HFFc6 (cell line): ENCODE measurements at regions not wholly inside any gene's neighbourhood (a gene's known extent, or its start where the extent isn't known, plus 50 kb on each side); places are given as distances from the start of the nearest gene placed in this dataset.
"Not testable (repeated sequence)": the region's sequence is repeated elsewhere in the genome, so short reads cannot be mapped to it uniquely, and the experiment has no call there.

ENCODE experiments used
- DNase-seq: peaks from one replicate; pipeline ENCODE4 v3.0.0-alpha.2; 2018
- H3K27ac Mint-ChIP-seq: 2 replicates; pipeline ENCODE4 v1.8.0; 2020; ENCODE audit warnings: mild to moderate bottlenecking, mixed read lengths
- H3K27me3 Mint-ChIP-seq: 2 replicates; pipeline ENCODE4 v1.8.0; 2021; ENCODE audit warnings: mild to moderate bottlenecking, moderate library complexity, mixed read lengths; ENCODE audit not compliant: insufficient read depth
- H3K36me3 Mint-ChIP-seq: 2 replicates; pipeline ENCODE4 v1.8.0; 2021; ENCODE audit warnings: low read depth, mixed read lengths
- H3K4me1 Mint-ChIP-seq: 2 replicates; pipeline ENCODE4 v1.8.0; 2020; ENCODE audit warnings: low read depth, mixed read lengths
- H3K4me3 Mint-ChIP-seq: 2 replicates; pipeline ENCODE4 v1.8.0; 2020; ENCODE audit warnings: mild to moderate bottlenecking, moderate library complexity, mixed read lengths
- H3K9me3 Mint-ChIP-seq: 2 replicates; pipeline ENCODE4 v1.8.0; 2020; ENCODE audit warnings: mild to moderate bottlenecking, mixed read lengths
- TF ChIP-seq, protein P1 (sequence below): fragments of 200-600 bp; sonication (generic); IDR thresholded peaks from 2 replicates; pipeline ENCODE4 v1.5.0; 2021; ENCODE audit warnings: antibody characterized with exemption, mild to moderate bottlenecking

DNA sequence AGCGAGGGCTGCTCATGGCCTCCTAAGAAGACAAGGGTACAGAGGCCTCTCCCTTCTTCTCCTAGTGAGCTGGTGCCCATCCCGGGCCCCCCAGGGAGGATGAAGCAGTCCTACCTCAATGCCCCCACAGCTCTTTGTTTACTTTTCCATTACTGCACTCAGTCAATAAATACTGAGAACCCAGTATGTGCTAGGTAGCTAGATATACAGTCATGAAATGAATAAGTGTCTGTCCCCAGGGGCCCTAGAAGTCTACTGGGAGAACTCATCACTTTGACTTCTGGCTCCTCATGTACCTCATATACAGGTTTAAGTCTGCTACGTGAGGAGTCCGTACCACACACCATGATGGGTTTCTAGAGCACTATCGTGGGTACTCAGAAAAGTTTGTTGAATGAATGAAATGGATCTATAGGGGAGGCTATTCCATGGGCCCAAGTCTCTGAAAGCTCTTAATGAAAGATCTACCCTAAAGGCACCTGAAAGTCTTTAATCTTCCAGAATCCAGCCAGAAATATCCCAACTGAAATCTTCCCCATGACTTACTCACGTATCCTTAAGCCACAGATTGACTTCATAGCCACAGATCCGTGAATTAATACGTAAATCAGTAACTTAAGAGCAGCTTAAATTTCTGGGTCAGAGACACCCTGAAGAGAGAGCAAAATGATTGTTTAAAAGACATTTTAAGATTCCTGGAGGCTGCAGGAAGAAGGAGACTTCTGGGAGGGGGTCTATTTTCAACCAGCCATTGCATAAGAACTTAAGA is 51.6 kb upstream of the POMP start:
- TF ChIP-seq, protein P1, sequence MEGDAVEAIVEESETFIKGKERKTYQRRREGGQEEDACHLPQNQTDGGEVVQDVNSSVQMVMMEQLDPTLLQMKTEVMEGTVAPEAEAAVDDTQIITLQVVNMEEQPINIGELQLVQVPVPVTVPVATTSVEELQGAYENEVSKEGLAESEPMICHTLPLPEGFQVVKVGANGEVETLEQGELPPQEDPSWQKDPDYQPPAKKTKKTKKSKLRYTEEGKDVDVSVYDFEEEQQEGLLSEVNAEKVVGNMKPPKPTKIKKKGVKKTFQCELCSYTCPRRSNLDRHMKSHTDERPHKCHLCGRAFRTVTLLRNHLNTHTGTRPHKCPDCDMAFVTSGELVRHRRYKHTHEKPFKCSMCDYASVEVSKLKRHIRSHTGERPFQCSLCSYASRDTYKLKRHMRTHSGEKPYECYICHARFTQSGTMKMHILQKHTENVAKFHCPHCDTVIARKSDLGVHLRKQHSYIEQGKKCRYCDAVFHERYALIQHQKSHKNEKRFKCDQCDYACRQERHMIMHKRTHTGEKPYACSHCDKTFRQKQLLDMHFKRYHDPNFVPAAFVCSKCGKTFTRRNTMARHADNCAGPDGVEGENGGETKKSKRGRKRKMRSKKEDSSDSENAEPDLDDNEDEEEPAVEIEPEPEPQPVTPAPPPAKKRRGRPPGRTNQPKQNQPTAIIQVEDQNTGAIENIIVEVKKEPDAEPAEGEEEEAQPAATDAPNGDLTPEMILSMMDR, result no peak
- H3K27me3 Mint-ChIP-seq, result no peaks in the 10 kb centered on the region
- peaks cover 56% of the 10 kb centered on the region for H3K4me1 Mint-ChIP-seq
- H3K36me3 Mint-ChIP-seq, result peaks cover 10% of the 10 kb centered on the region; the same call in 1 of the 2 replicates
- no peaks in the 10 kb centered on the region for H3K9me3 Mint-ChIP-seq
- DNase-seq, result no peak
- no peak overlapping the region for H3K4me3 Mint-ChIP-seq
- no peak overlapping the region for H3K27ac Mint-ChIP-seq

DNA sequence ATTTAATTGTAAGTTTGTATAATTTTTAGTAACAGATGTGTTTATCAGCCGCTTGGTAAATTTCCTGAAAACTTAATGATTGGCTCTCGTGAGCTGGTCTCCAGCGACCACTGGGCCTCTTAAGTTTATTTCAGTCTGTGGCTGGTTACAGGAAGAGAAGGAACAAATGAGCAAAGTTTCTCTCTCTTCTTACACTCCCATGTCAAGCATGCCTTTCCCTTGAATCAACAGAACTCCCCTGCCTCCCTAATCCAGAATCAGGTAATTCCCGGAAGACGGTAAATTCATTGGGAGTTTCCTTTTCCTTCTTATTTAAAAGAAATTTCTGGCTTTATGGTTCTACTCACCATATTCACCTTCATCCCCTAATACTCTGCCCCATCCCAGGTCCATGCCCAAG is 52.5 kb upstream of the POMP start:
- Mint-ChIP-seq H3K4me3 (no peak overlapping the region), H3K4me1 (peaks cover 49% of the 10 kb centered on the region), H3K36me3 (peaks cover 3% of the 10 kb centered on the region; the same call in 1 of the 2 replicates), H3K27me3 (no peaks in the 10 kb centered on the region; the same call in 1 of the 2 replicates), H3K9me3 (no peaks in the 10 kb centered on the region), H3K27ac (no peak overlapping the region)
- DNase-seq, result no peak
- TF ChIP-seq, protein P1, result no peak

DNA sequence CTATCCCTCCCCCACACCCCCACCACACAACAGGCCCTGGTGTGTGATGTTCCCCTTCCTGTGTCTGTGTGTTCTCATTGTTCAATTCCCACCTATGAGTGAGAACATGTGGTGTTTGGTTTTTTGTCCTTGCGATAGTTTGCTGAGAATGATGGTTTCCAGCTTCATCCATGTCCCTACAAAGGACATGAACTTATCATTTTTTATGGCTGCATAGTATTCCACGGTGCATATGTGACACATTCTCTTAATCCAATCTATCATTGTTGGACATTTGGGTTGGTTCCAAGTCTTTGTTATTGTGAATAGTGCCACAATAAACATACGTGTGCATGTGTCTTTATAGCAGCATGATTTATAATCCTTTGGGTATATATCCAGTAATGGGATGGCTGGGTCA is 53.8 kb upstream of the POMP start:
- H3K4me1 Mint-ChIP-seq, result peaks cover 36% of the 10 kb centered on the region
- not testable (repeated sequence) for DNase-seq, H3K9me3 Mint-ChIP-seq

DNA sequence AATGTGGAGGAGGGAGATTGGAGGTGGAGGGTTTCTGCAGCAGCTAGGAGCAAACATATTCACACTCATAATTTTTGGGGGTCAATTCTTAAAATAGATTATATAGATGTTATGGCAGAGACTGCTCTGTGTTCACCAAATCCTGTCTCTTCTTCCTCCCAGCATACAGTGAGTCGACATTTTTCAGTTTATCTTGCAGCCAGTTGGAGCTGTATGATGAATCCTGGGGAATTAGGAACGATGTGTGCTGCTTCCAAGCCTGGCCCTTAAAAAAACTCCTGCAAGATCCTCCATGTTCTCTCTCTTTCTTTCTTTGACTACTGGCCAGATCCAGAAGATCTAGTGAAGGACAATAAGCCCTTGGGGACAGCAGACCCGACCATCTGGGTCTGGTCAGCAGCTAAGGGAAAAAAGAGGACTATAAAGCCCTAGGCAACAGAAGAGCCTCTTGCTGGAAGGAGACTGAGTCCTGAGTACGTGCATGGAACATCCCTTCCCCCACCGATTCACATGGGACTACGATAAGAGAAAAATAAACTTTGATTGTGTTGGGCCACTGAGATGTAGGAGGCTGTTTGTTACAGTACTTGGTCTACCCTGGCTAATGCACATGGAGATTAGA is 55.8 kb upstream of the POMP start:
- no peaks in the 10 kb centered on the region for H3K36me3 Mint-ChIP-seq
- H3K27me3 Mint-ChIP-seq, result no peaks in the 10 kb centered on the region; the same call in 1 of the 2 replicates
- H3K4me1 Mint-ChIP-seq, result peaks cover 25% of the 10 kb centered on the region
- H3K4me3 Mint-ChIP-seq, result peak overlapping the region; percentile 3; the same call in 1 of the 2 replicates
- TF ChIP-seq, protein P1, result no peak
- no peak for DNase-seq
- no peaks in the 10 kb centered on the region for H3K9me3 Mint-ChIP-seq
- H3K27ac Mint-ChIP-seq, result peak overlapping the region; percentile 57

More for the DNA sequence above, 53.8 kb upstream of the POMP start:
- not testable (repeated sequence) for H3K36me3 Mint-ChIP-seq, H3K27ac Mint-ChIP-seq, H3K4me3 Mint-ChIP-seq, H3K27me3 Mint-ChIP-seq

DNA sequence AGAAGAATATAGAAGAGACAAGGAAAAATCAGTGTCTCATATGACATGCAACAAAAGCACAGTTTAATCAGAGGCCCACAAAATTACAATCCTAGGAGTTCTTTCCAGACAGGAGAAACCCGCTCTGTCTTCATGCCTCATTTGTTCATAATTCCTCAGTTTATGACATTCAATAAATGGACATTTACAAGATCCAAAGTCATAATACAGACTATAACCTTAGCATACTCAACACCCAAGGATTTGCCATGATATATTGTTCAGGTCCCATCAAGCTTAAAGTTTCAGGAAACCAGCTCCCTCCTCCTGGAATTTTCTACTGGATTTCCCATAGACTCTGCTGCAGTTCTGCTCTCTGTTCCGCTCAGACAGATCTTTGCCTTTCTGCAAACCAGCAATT is 56.4 kb upstream of the POMP start:
- no peaks in the 10 kb centered on the region for H3K9me3 Mint-ChIP-seq
- no peaks in the 10 kb centered on the region for H3K36me3 Mint-ChIP-seq
- no peak for DNase-seq
- H3K27ac Mint-ChIP-seq, result no peak overlapping the region
- no peak overlapping the region; the same call in 1 of the 2 replicates for H3K4me3 Mint-ChIP-seq
- peaks cover 25% of the 10 kb centered on the region for H3K4me1 Mint-ChIP-seq
- TF ChIP-seq, protein P1, result no peak
- H3K27me3 Mint-ChIP-seq, result no peaks in the 10 kb centered on the region; the same call in 1 of the 2 replicates

- TF ChIP-seq, protein P1, result no peak
- DNase-seq, result no peak
- Mint-ChIP-seq H3K27ac (no peak overlapping the region), H3K27me3 (no peaks in the 10 kb centered on the region; the same call in 1 of the 2 replicates), H3K36me3 (no peaks in the 10 kb centered on the region), H3K4me1 (peaks cover 25% of the 10 kb centered on the region), H3K4me3 (no peak overlapping the region), H3K9me3 (no peaks in the 10 kb centered on the region)
Measured at GRCh38 chr13:28601581-28601980, 57.3 kb upstream of the POMP start.
